Keratinocyte (primary cell): ENCODE measurements at regions not wholly inside any gene's neighbourhood (a gene's known extent, or its start where the extent isn't known, plus 50 kb on each side); places are given as distances from the start of the nearest gene placed in this dataset.

Source experiments
- DNase-seq: peaks from one replicate; pipeline ENCODE4 v3.0.0-alpha.2; 2011; ENCODE audit warnings: low read depth, missing footprints, low spot score
- FAIRE-seq: peaks from 2 replicates; lab custom pipeline; 2011; peaks lifted over from hg19 to GRCh38; lab: Jason Lieb, UNC
- H2AFZ ChIP-seq: 2 replicates; pipeline ENCODE4 v1.6.0; 2012; ENCODE audit warnings: low read length, control low read depth, inconsistent platforms; ENCODE audit not compliant: control insufficient read depth
- H3K27ac ChIP-seq: 2 replicates; pipeline ENCODE4 v1.5.1; 2011; ENCODE audit warnings: low read length; ENCODE audit not compliant: control insufficient read depth, insufficient read depth
- H3K27me3 ChIP-seq: 3 replicates; pipeline ENCODE4 v1.6.0; 2011; ENCODE audit warnings: low read length; ENCODE audit not compliant: control insufficient read depth, insufficient read depth; ENCODE audit errors: extremely low read depth
- H3K36me3 ChIP-seq, 2 experiments: 2 replicates in 1 of 2; 3 replicates in 1 of 2; pipeline ENCODE4 v1.5.1; 2011; ENCODE audit warnings: low read length in 2 of 2, mild to moderate bottlenecking in 1 of 2; ENCODE audit not compliant: control insufficient read depth in 2 of 2, insufficient read depth in 2 of 2; ENCODE audit errors: extremely low read depth in 1 of 2
- H3K4me1 ChIP-seq: 3 replicates; pipeline ENCODE4 v1.5.1; 2011; ENCODE audit warnings: low read length; ENCODE audit not compliant: control insufficient read depth, insufficient read depth; ENCODE audit errors: extremely low read depth
- H3K4me2 ChIP-seq: 3 replicates; pipeline ENCODE4 v1.6.0; 2011; ENCODE audit warnings: low read depth, low read length; ENCODE audit not compliant: control insufficient read depth, insufficient read depth; ENCODE audit errors: extremely low read depth
- H3K4me3 ChIP-seq, 3 experiments: fragments of 200-600 bp in 1 of 3; sonication (generic) in 1 of 3; 2 replicates in 2 of 3; 3 replicates in 1 of 3; pipeline ENCODE4 v1.5.1; 2011 to 2016; ENCODE audit warnings: low read length in 3 of 3, mild to moderate bottlenecking in 3 of 3, control low read depth in 2 of 3, inconsistent platforms in 1 of 3, low read depth in 1 of 3, mixed read lengths in 1 of 3, mixed run types in 1 of 3, moderate library complexity in 1 of 3; ENCODE audit not compliant: control insufficient read depth in 2 of 3, insufficient read depth in 2 of 3; ENCODE audit errors: extremely low read depth in 1 of 3
- H3K79me2 ChIP-seq: 2 replicates; pipeline ENCODE4 v1.6.0; 2012; ENCODE audit warnings: low read length; ENCODE audit not compliant: control insufficient read depth, insufficient read depth
- H3K9ac ChIP-seq: 3 replicates; pipeline ENCODE4 v1.6.0; 2011; ENCODE audit warnings: low read length; ENCODE audit not compliant: control insufficient read depth, insufficient read depth; ENCODE audit errors: extremely low read depth
- H3K9me1 ChIP-seq: 3 replicates; pipeline ENCODE4 v1.6.0; 2011; ENCODE audit warnings: low read length; ENCODE audit not compliant: control insufficient read depth, insufficient read depth; ENCODE audit errors: extremely low read depth
- H3K9me3 ChIP-seq: 2 replicates; pipeline ENCODE4 v1.5.1; 2012; ENCODE audit warnings: low read depth, low read length; ENCODE audit not compliant: control insufficient read depth
- H4K20me1 ChIP-seq: 3 replicates; pipeline ENCODE4 v1.6.0; 2011; ENCODE audit warnings: low read length; ENCODE audit not compliant: control insufficient read depth, insufficient read depth; ENCODE audit errors: extremely low read depth
- EZH2 ChIP-seq: IDR thresholded peaks from one replicate; pipeline ENCODE4 v1.6.1; 2012; ENCODE audit warnings: inconsistent platforms, mild to moderate bottlenecking, low read length, moderate library complexity
- dilution Hi-C: fragments of 300-500 bp; cut with MboI; formaldehyde crosslinking; loops from one replicate; pipeline ENCODE4 v1.7.0; 2020; ENCODE audit warnings: low sequenced_read_pairs; ENCODE audit not compliant: extremely low pct_ligation_motif_present
- TF ChIP-seq, protein P1 (sequence below), 3 experiments: IDR thresholded peaks in 1 of 3; conservative IDR thresholded peaks in 1 of 3; optimal IDR thresholded peaks in 1 of 3; 2 replicates in 2 of 3; 3 replicates in 1 of 3; pipeline versions ENCODE3 to v1.5.1; 2011; ENCODE audit warnings: low read length in 3 of 3, mild to moderate bottlenecking in 3 of 3, moderate library complexity in 2 of 3, control low read depth in 1 of 3, inconsistent platforms in 1 of 3; ENCODE audit not compliant: insufficient read depth in 2 of 3; ENCODE audit errors: extremely low read depth in 1 of 3

DNA sequence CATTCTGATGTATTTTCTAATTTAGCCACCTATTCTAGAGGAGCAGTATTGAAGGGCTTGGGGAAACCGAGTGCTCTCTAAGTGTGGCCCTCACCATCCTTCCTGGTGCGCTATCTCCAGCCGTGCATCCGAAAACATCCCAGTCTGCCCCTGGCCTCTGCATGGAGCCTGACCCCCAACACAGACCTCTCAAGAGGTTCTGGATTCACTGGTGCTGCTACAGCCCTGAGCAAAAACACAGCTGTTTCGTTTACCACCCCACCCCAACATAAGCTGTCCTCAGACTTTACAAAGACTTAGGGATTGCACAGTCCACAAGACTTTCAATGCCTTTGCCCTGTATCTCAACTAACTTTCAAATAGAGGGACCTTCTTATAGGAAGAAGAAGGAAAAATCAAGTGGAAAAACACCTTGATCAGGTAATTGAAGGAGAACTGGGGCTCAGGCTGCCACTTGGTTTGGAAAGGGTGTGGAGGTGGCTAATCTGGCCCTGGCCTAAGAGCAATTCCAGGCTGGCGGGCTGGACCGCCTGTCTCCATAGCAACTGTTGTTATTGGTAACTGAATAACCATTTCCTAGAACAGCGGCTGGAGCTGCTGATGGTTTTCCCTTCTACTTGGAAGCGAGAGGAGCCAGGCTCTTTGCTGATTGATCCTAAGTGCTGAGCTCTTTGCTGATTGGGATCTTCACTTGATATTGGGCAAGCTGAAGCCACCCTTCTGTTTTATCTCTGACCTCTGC lies 90.2 kb upstream of the TOX2 start:
- Histone ChIP-seq H3K4me2 (no peak overlapping the region), H3K9me1 (no peaks in the 10 kb centered on the region), H3K27ac (no peak overlapping the region), H4K20me1 (no peaks in the 10 kb centered on the region), H2AFZ (no peak overlapping the region), H3K4me1 (peaks cover 14% of the 10 kb centered on the region), H3K79me2 (no peaks in the 10 kb centered on the region), H3K4me3 (no peak overlapping the region), H3K9me3 (no peaks in the 10 kb centered on the region), H3K27me3 (no peaks in the 10 kb centered on the region), H3K9ac (no peak overlapping the region), H3K36me3 (no peaks in the 10 kb centered on the region)
- FAIRE-seq (no peak), DNase-seq (no peak)
- dilution Hi-C loops: no loop called here
- TF ChIP-seq, protein P1, sequence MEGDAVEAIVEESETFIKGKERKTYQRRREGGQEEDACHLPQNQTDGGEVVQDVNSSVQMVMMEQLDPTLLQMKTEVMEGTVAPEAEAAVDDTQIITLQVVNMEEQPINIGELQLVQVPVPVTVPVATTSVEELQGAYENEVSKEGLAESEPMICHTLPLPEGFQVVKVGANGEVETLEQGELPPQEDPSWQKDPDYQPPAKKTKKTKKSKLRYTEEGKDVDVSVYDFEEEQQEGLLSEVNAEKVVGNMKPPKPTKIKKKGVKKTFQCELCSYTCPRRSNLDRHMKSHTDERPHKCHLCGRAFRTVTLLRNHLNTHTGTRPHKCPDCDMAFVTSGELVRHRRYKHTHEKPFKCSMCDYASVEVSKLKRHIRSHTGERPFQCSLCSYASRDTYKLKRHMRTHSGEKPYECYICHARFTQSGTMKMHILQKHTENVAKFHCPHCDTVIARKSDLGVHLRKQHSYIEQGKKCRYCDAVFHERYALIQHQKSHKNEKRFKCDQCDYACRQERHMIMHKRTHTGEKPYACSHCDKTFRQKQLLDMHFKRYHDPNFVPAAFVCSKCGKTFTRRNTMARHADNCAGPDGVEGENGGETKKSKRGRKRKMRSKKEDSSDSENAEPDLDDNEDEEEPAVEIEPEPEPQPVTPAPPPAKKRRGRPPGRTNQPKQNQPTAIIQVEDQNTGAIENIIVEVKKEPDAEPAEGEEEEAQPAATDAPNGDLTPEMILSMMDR (optimal IDR thresholded peaks at IDR 0.05 in 1 of 3, IDR thresholded peaks at IDR 0.05 in 1 of 3, conservative IDR thresholded peaks at IDR 0.05 in 1 of 3; ENCODE audit: extremely low read depth in 1 of 3, insufficient read depth in 2 of 3, low read length in 3 of 3): no peak
- TF ChIP-seq EZH2: no peak

DNA sequence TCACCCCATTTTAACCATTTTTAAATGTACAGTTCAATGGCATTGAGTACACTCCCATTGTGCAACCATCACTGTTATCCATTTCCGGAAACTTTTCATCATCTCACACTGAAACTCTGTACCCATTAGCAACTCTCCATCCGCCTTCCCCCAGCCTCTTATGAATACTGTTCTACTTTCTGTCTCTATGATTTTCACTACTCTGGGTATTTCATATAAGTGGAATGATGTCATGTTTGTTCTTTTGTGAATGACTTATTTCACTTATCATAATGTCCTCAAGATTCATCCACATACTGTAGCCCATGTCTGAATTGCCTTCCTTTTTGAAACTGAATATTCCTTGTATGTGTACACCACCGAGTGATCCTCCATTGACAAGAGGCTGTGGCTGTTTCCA lies 92.9 kb upstream of the TOX2 start:
- H3K9ac ChIP-seq: no peak overlapping the region
- no peaks in the 10 kb centered on the region for H3K9me1 ChIP-seq
- H3K27ac ChIP-seq: no peak overlapping the region
- no peak for DNase-seq
- no peak for FAIRE-seq
- no peaks in the 10 kb centered on the region for H4K20me1 ChIP-seq
- no peaks in the 10 kb centered on the region for H3K79me2 ChIP-seq
- peaks cover 14% of the 10 kb centered on the region for H3K4me1 ChIP-seq
- no peaks in the 10 kb centered on the region for H3K36me3 ChIP-seq
- TF ChIP-seq, protein P1 (optimal IDR thresholded peaks at IDR 0.05 in 1 of 3, IDR thresholded peaks at IDR 0.05 in 1 of 3, conservative IDR thresholded peaks at IDR 0.05 in 1 of 3; ENCODE audit: extremely low read depth in 1 of 3, insufficient read depth in 2 of 3, low read length in 3 of 3): no peak
- TF ChIP-seq EZH2: no peak
- dilution Hi-C loops: no loop called here
- peak overlapping the region; percentile 22 for H3K4me2 ChIP-seq
- no peak overlapping the region for H3K4me3 ChIP-seq
- no peaks in the 10 kb centered on the region for H3K9me3 ChIP-seq
- no peaks in the 10 kb centered on the region for H3K27me3 ChIP-seq
- peak overlapping the region; percentile 37 for H2AFZ ChIP-seq
